PC-3 (cell line): ENCODE measurements at regions not wholly inside any gene's neighbourhood (a gene's known extent, or its start where the extent isn't known, plus 50 kb on each side); places are given as distances from the start of the nearest gene placed in this dataset.
A peak's percentile ranks its signal among the peaks of the same experiment; 100 is the strongest.

ENCODE experiments used
- ATAC-seq: fragments of 200-7000 bp; cut with Tn5 transposase; 2 replicates; pipeline ENCODE4 v1.9.1; 2020; ENCODE audit warnings: mild to moderate bottlenecking, moderate library complexity
- BruUV-seq: library from RNA; stranded (reverse); fragments of 400-500 nt; replicated peaks from 2 replicates; lab custom pipeline; 2021; lab: Mats Ljungman, UMichigan
- CTCF ChIA-PET: fragments of 300-600 bp; sonication (Branson Sonifier 250); formaldehyde crosslinking; loops from one replicate; lab custom pipeline; 2022; ENCODE audit warnings: antibody characterized with exemption; lab: Charles Lee
- POLR2A ChIA-PET: fragments of 300-600 bp; sonication (Branson Sonifier 250); formaldehyde crosslinking; loops from one replicate; lab custom pipeline; 2022; ENCODE audit warnings: antibody characterized with exemption; ENCODE audit not compliant: unreplicated experiment; lab: Charles Lee
- DNase-seq: peaks from one replicate; pipeline ENCODE4 v3.0.0-alpha.2; 2015
- H2AFZ ChIP-seq: fragments of 300-600 bp; sonication (generic); 2 replicates; pipeline ENCODE4 v1.6.0; 2016; ENCODE audit warnings: antibody characterized with exemption, low read length
- H3F3A ChIP-seq: fragments of 300-600 bp; sonication (generic); one replicate; pipeline ENCODE4 v1.6.0; 2017; ENCODE audit warnings: antibody characterized with exemption, low read length, control low read depth, mild to moderate bottlenecking; ENCODE audit not compliant: unreplicated experiment
- H3K27ac ChIP-seq: fragments of 300-600 bp; sonication (generic); 2 replicates; pipeline ENCODE4 v1.5.1; 2016; ENCODE audit warnings: mild to moderate bottlenecking, low read length
- H3K27me3 ChIP-seq: fragments of 300-600 bp; sonication (generic); 2 replicates; pipeline ENCODE4 v1.6.1; 2016; ENCODE audit warnings: low read length, mixed read lengths
- H3K36me3 ChIP-seq: fragments of 300-600 bp; sonication (generic); 2 replicates; pipeline ENCODE4 v1.6.1; 2016; ENCODE audit warnings: low read depth, mixed run types, low read length, mixed read lengths
- H3K4me1 ChIP-seq: fragments of 300-600 bp; sonication (generic); 2 replicates; pipeline ENCODE4 v1.5.1; 2016; ENCODE audit warnings: low read length; ENCODE audit not compliant: insufficient read depth
- H3K4me2 ChIP-seq: fragments of 300-600 bp; sonication (generic); 2 replicates; pipeline ENCODE4 v1.6.0; 2016; ENCODE audit warnings: low read length
- H3K4me3 ChIP-seq: fragments of 300-600 bp; sonication (generic); 2 replicates; pipeline ENCODE4 v1.5.1; 2016; ENCODE audit warnings: mild to moderate bottlenecking, low read length, mixed read lengths
- H3K79me2 ChIP-seq: fragments of 300-600 bp; sonication (generic); 2 replicates; pipeline ENCODE4 v1.6.1; 2017; ENCODE audit warnings: low read length, mixed read lengths
- H3K9ac ChIP-seq: fragments of 300-600 bp; sonication (generic); 2 replicates; pipeline ENCODE4 v1.6.0; 2016; ENCODE audit warnings: mild to moderate bottlenecking, low read length
- H3K9me2 ChIP-seq: fragments of 300-600 bp; sonication (generic); replicated peaks from 2 replicates; pipeline ENCODE4 v1.6.1; 2016; ENCODE audit warnings: mixed run types, low read length, mixed read lengths
- H3K9me3 ChIP-seq: fragments of 300-600 bp; sonication (generic); 2 replicates; pipeline ENCODE4 v1.6.1; 2016; ENCODE audit warnings: low read length, mixed read lengths
- H4K20me1 ChIP-seq: fragments of 300-600 bp; sonication (generic); 2 replicates; pipeline ENCODE4 v1.6.1; 2016; ENCODE audit warnings: low read length, mixed read lengths
- CTCF ChIP-seq: fragments of 300-600 bp; sonication (generic); conservative IDR thresholded peaks from 2 replicates; pipeline ENCODE4 v1.5.1; 2017; ENCODE audit warnings: antibody characterized with exemption, low read depth, mild to moderate bottlenecking, low read length
- EZH2 ChIP-seq: fragments of 300-600 bp; sonication (generic); IDR thresholded peaks from one replicate; pipeline ENCODE4 v1.6.1; 2017; ENCODE audit warnings: antibody characterized with exemption, mild to moderate bottlenecking, low read length; ENCODE audit not compliant: unreplicated experiment
- EZH2phosphoT487 ChIP-seq: fragments of 300-600 bp; sonication (generic); IDR thresholded peaks from 2 replicates; pipeline ENCODE4 v1.6.1; 2018; ENCODE audit warnings: mild to moderate bottlenecking, antibody characterized with exemption, low read length, borderline replicate concordance
- intact Hi-C: fragments of 100-400 bp; cut with micrococcal nuclease; formaldehyde crosslinking; loops from 2 replicates; pipeline ENCODE4 v1.9.0; 2023

DNA sequence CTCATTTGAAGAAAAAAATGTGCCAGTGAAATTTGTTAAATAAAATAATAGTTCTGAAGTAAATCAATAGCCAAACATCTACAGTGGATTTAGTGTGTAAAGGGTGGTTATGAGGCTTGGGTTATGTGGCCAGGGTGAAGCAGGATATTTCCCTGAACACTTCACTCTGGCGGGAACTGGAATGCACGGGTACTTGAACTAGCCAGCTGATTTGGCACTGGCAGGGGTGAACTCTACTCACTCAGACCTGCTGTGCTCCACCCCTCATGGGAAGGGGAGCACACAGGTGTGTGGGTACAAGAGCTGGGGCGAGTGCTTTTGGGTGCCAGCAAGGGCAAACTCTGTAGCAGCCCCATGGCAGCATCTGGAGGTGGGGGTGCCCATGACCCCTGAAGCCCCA lies 278.2 kb downstream of the CALCRL start:
- Histone ChIP-seq H3K9me3 (no peaks in the 10 kb centered on the region), H3K9ac (no peak overlapping the region), H3K79me2 (no peaks in the 10 kb centered on the region), H3K4me1 (no peaks in the 10 kb centered on the region), H3K36me3 (no peaks in the 10 kb centered on the region), H3K27me3 (no peaks in the 10 kb centered on the region), H2AFZ (no peak overlapping the region), H4K20me1 (no peaks in the 10 kb centered on the region), H3K27ac (no peak overlapping the region), H3K4me2 (no peak overlapping the region), H3K4me3 (no peak overlapping the region), H3K9me2 (no peaks in the 10 kb centered on the region), H3F3A (no peaks in the 10 kb centered on the region)
- no TSS peak for BruUV-seq
- POLR2A ChIA-PET: no interaction called here
- DNase-seq (no peak), ATAC-seq (no peak)
- intact Hi-C loops: no loop called here
- TF ChIP-seq CTCF (no peak), EZH2phosphoT487 (no peak), EZH2 (no peak)
- CTCF ChIA-PET: no interaction called here

GRCh38 chr2:187168720-187169713 lies 279.0 kb downstream of the CALCRL start:
- intact Hi-C loops: no loop called here
- no peaks in the 10 kb centered on the region for H3K4me1 ChIP-seq
- ATAC-seq (peak; percentile 50), DNase-seq (no peak)
- no peak overlapping the region for H3K4me2 ChIP-seq
- H3K27me3 ChIP-seq: no peaks in the 10 kb centered on the region
- H3K9ac ChIP-seq: no peak overlapping the region
- ChIA-PET POLR2A (no interaction called here), CTCF (no interaction called here)
- H3K9me2 ChIP-seq: no peaks in the 10 kb centered on the region
- no peaks in the 10 kb centered on the region for H3F3A ChIP-seq
- H3K27ac ChIP-seq: no peak overlapping the region
- H3K36me3 ChIP-seq: no peaks in the 10 kb centered on the region
- no peak overlapping the region for H2AFZ ChIP-seq
- no peaks in the 10 kb centered on the region for H3K79me2 ChIP-seq
- no peaks in the 10 kb centered on the region for H4K20me1 ChIP-seq
- no peak overlapping the region for H3K4me3 ChIP-seq
- no TSS peak for BruUV-seq
- no peak for TF ChIP-seq EZH2phosphoT487
- no peak for TF ChIP-seq CTCF
- no peak for TF ChIP-seq EZH2
- no peaks in the 10 kb centered on the region for H3K9me3 ChIP-seq

GRCh38 chr2:187167491-187167890 lies 280.6 kb downstream of the CALCRL start:
- ChIA-PET CTCF (no interaction called here), POLR2A (no interaction called here)
- no peak for TF ChIP-seq EZH2phosphoT487
- no peak for TF ChIP-seq CTCF
- TF ChIP-seq EZH2: no peak
- H3K79me2 ChIP-seq: no peaks in the 10 kb centered on the region
- H3K9ac ChIP-seq: no peak overlapping the region
- no peaks in the 10 kb centered on the region for H4K20me1 ChIP-seq
- ATAC-seq: no peak
- DNase-seq: no peak
- H3K9me3 ChIP-seq: no peaks in the 10 kb centered on the region
- no peaks in the 10 kb centered on the region for H3K27me3 ChIP-seq
- H3F3A ChIP-seq: no peaks in the 10 kb centered on the region
- H3K9me2 ChIP-seq: no peaks in the 10 kb centered on the region
- H3K36me3 ChIP-seq: no peaks in the 10 kb centered on the region
- H3K27ac ChIP-seq: no peak overlapping the region
- H3K4me3 ChIP-seq: no peak overlapping the region
- H2AFZ ChIP-seq: no peak overlapping the region
- intact Hi-C loops: no loop called here
- no peak overlapping the region for H3K4me2 ChIP-seq
- BruUV-seq: no TSS peak
- no peaks in the 10 kb centered on the region for H3K4me1 ChIP-seq
